H1 (cell line): ENCODE measurements at regions not wholly inside any gene's neighbourhood (a gene's known extent, or its start where the extent isn't known, plus 50 kb on each side); places are given as distances from the start of the nearest gene placed in this dataset.

ENCODE experiments used
- CTCF ChIA-PET: fragments of 300-600 bp; sonication (Branson Sonifier 250); formaldehyde crosslinking; loops from one replicate; lab custom pipeline; 2021; ENCODE audit not compliant: partially characterized antibody; lab: Charles Lee
- POLR2A ChIA-PET: fragments of 300-600 bp; sonication (Branson Sonifier 250); formaldehyde crosslinking; loops from one replicate; lab custom pipeline; 2021; ENCODE audit warnings: inconsistent platforms; ENCODE audit not compliant: partially characterized antibody; lab: Charles Lee
- DNase-seq, 2 experiments: peaks; one replicate each; pipeline versions ENCODE4 v3.0.0 to v3.0.0-alpha.2; 2010 to 2022; ENCODE audit warnings: low spot score in 2 of 2, low read depth in 1 of 2, mixed read lengths in 1 of 2
- FAIRE-seq: peaks from 2 replicates; lab custom pipeline; 2011; peaks lifted over from hg19 to GRCh38; lab: Jason Lieb, UNC
- H2AFZ ChIP-seq: 2 replicates; pipeline ENCODE4 v1.8.1; 2012; ENCODE audit warnings: low read length, inconsistent platforms
- H2AK5ac ChIP-seq: 2 replicates; pipeline ENCODE4 v1.6.1; 2013; ENCODE audit warnings: low read depth, low read length
- H2BK120ac ChIP-seq: replicated peaks from 2 replicates; pipeline ENCODE3; 2013; ENCODE audit warnings: low read depth, low read length, inconsistent platforms
- H2BK12ac ChIP-seq: 2 replicates; pipeline ENCODE4 v1.6.1; 2013; ENCODE audit warnings: low read depth, low read length
- H2BK15ac ChIP-seq: 2 replicates; pipeline ENCODE4 v1.6.1; 2013; ENCODE audit warnings: low read length
- H2BK20ac ChIP-seq: 2 replicates; pipeline ENCODE4 v1.6.1; 2013; ENCODE audit warnings: low read length
- H2BK5ac ChIP-seq: 2 replicates; pipeline ENCODE4 v1.6.1; 2013; ENCODE audit warnings: low read depth, low read length
- H3K14ac ChIP-seq: 2 replicates; pipeline ENCODE4 v1.6.1; 2013; ENCODE audit warnings: inconsistent platforms; ENCODE audit not compliant: insufficient read length
- H3K18ac ChIP-seq: 2 replicates; pipeline ENCODE4 v1.6.1; 2013; ENCODE audit warnings: low read length; ENCODE audit errors: extremely low read depth
- H3K23ac ChIP-seq: 2 replicates; pipeline ENCODE4 v1.6.1; 2013; ENCODE audit warnings: inconsistent platforms; ENCODE audit not compliant: insufficient read length
- H3K23me2 ChIP-seq: 2 replicates; pipeline ENCODE4 v1.6.1; 2013; ENCODE audit warnings: low read depth, low read length
- H3K27ac ChIP-seq: 2 replicates; pipeline ENCODE4 v1.6.1; 2011; ENCODE audit warnings: low read depth, low read length, inconsistent platforms
- H3K27me3 ChIP-seq, 4 experiments: replicated peaks in 1 of 4; 1 replicate in 1 of 4; 2 replicates in 3 of 4; pipeline versions ENCODE4 v1.6.1 to v1.8.1; 2011 to 2013; ENCODE audit warnings: low read length in 3 of 4, mild to moderate bottlenecking in 3 of 4, inconsistent platforms in 2 of 4, mixed read lengths in 2 of 4, moderate library complexity in 1 of 4; ENCODE audit not compliant: control insufficient read depth in 3 of 4, insufficient read depth in 3 of 4; ENCODE audit errors: extremely low read depth in 1 of 4
- H3K36me3 ChIP-seq, 4 experiments: 2 replicates each; pipeline versions ENCODE4 v1.6.1 to v1.8.1; 2011 to 2013; ENCODE audit warnings: mild to moderate bottlenecking in 4 of 4, low read length in 3 of 4, moderate library complexity in 2 of 4, control low read depth in 1 of 4, inconsistent platforms in 1 of 4; ENCODE audit not compliant: insufficient read depth in 4 of 4, control insufficient read depth in 2 of 4
- H3K4ac ChIP-seq: replicated peaks from 2 replicates; pipeline ENCODE3; 2013; ENCODE audit warnings: low read length, low read depth, mixed read lengths, inconsistent platforms; ENCODE audit not compliant: insufficient read length
- H3K4me1 ChIP-seq, 4 experiments: replicated peaks in 1 of 4; 1 replicate in 1 of 4; 2 replicates in 3 of 4; pipeline versions ENCODE4 v1.6.1 to v1.8.1; 2011 to 2013; ENCODE audit warnings: low read length in 3 of 4, inconsistent platforms in 2 of 4, mixed read lengths in 1 of 4; ENCODE audit not compliant: insufficient read depth in 4 of 4, control insufficient read depth in 3 of 4
- H3K4me2 ChIP-seq, 2 experiments: 2 replicates each; pipeline versions ENCODE4 v1.6.1 to v1.8.1; 2011 to 2013; ENCODE audit warnings: low read depth in 2 of 2, low read length in 2 of 2, control low read depth in 1 of 2, inconsistent platforms in 1 of 2, mild to moderate bottlenecking in 1 of 2; ENCODE audit not compliant: insufficient read depth in 1 of 2
- H3K4me3 ChIP-seq, 4 experiments: fragments of 200-600, 300-600 bp in 1 of 4; sonication (generic), shearing (Covaris generic), sonication (Bioruptor Twin) in 1 of 4; 2 replicates each; pipeline versions ENCODE4 v1.5.1 to v1.8.1; 2011 to 2016; ENCODE audit warnings: low read length in 4 of 4, low read depth in 3 of 4, control low read depth in 2 of 4, inconsistent platforms in 2 of 4, mild to moderate bottlenecking in 2 of 4, mixed read lengths in 1 of 4, moderate library complexity in 1 of 4; ENCODE audit not compliant: insufficient read depth in 2 of 4; ENCODE audit errors: extremely low read depth in 1 of 4
- H3K56ac ChIP-seq: replicated peaks from 2 replicates; pipeline ENCODE3; 2013; ENCODE audit warnings: low read depth, mild to moderate bottlenecking, mixed read lengths, low read length, inconsistent platforms; ENCODE audit not compliant: insufficient read length
- H3K79me1 ChIP-seq: 2 replicates; pipeline ENCODE4 v1.6.1; 2013; ENCODE audit warnings: low read depth, low read length, control low read depth
- H3K79me2 ChIP-seq, 2 experiments: 2 replicates each; pipeline versions ENCODE4 v1.6.1 to v1.8.1; 2012 to 2013; ENCODE audit warnings: low read length in 2 of 2, mild to moderate bottlenecking in 2 of 2, inconsistent platforms in 1 of 2; ENCODE audit not compliant: insufficient read depth in 2 of 2, control insufficient read depth in 1 of 2
- H3K9ac ChIP-seq, 4 experiments: replicated peaks in 1 of 4; 1 replicate in 1 of 4; 2 replicates in 3 of 4; pipeline versions ENCODE4 v1.6.1 to v1.8.1; 2011 to 2013; ENCODE audit warnings: low read depth in 3 of 4, low read length in 3 of 4, control low read depth in 2 of 4, mild to moderate bottlenecking in 2 of 4, moderate library complexity in 2 of 4, inconsistent platforms in 1 of 4; ENCODE audit errors: extremely low read depth in 1 of 4
- H3K9me3 ChIP-seq, 2 experiments: 2 replicates each; pipeline versions ENCODE4 v1.6.1 to v1.8.1; 2012 to 2013; ENCODE audit warnings: mild to moderate bottlenecking in 2 of 2, moderate library complexity in 2 of 2, control low read depth in 1 of 2, inconsistent platforms in 1 of 2, low read depth in 1 of 2, low read length in 1 of 2, mixed read lengths in 1 of 2; ENCODE audit not compliant: insufficient read depth in 2 of 2
- H4K20me1 ChIP-seq, 2 experiments: replicated peaks in 1 of 2; 2 replicates each; pipeline versions ENCODE3 to v1.8.1; 2011 to 2013; ENCODE audit warnings: inconsistent platforms in 2 of 2, low read length in 2 of 2, mild to moderate bottlenecking in 1 of 2; ENCODE audit not compliant: insufficient read depth in 2 of 2, control insufficient read depth in 1 of 2
- H4K5ac ChIP-seq: 2 replicates; pipeline ENCODE4 v1.6.1; 2013; ENCODE audit warnings: low read length, low read depth, mixed read lengths, inconsistent platforms; ENCODE audit not compliant: insufficient read length
- H4K8ac ChIP-seq: 2 replicates; pipeline ENCODE4 v1.8.0; 2013; ENCODE audit warnings: mild to moderate bottlenecking, moderate library complexity, low read length, inconsistent platforms; ENCODE audit not compliant: insufficient read depth; ENCODE audit errors: extremely low read depth
- H4K91ac ChIP-seq: replicated peaks from 2 replicates; pipeline ENCODE3; 2013; ENCODE audit warnings: low read length, mixed read lengths, inconsistent platforms; ENCODE audit not compliant: insufficient read length
- ASH2L ChIP-seq: fragments of 200-600, 300-600 bp; sonication (generic); IDR thresholded peaks from one replicate; pipeline ENCODE4 v1.7.1; 2017; ENCODE audit warnings: low read length
- BCL11A ChIP-seq, 2 experiments: IDR thresholded peaks; one replicate each; pipeline ENCODE4 v1.6.1; 2011; ENCODE audit warnings: low read depth in 2 of 2, low read length in 2 of 2, mild to moderate bottlenecking in 2 of 2
- CREB1 ChIP-seq: IDR thresholded peaks from 2 replicates; pipeline ENCODE4 v1.6.1; 2012; ENCODE audit warnings: inconsistent platforms
- HDAC6 ChIP-seq: IDR thresholded peaks from one replicate; pipeline ENCODE4 v1.7.1; 2012; ENCODE audit warnings: low read depth, mild to moderate bottlenecking, inconsistent platforms, low read length, moderate library complexity
- JUND ChIP-seq: IDR thresholded peaks from 2 replicates; pipeline ENCODE4 v1.6.1; 2011; ENCODE audit warnings: mild to moderate bottlenecking, improper control_type of control experiment, low read length
- KDM5A ChIP-seq: fragments of 200-600 bp; IDR thresholded peaks from 2 replicates; pipeline ENCODE4 v1.7.1; 2012; ENCODE audit warnings: mild to moderate bottlenecking, low read length, inconsistent platforms, mixed read lengths
- MAFK ChIP-seq: IDR thresholded peaks from 2 replicates; pipeline ENCODE4 v1.6.1; 2012; ENCODE audit warnings: low read depth, mild to moderate bottlenecking, improper control_type of control experiment, low read length
- NANOG ChIP-seq: IDR thresholded peaks from 2 replicates; pipeline ENCODE4 v1.6.1; 2011; ENCODE audit warnings: low read length, low read depth, mild to moderate bottlenecking, inconsistent platforms; ENCODE audit not compliant: insufficient read depth, poor library complexity, severe bottlenecking
- RXRA ChIP-seq: IDR thresholded peaks from 2 replicates; pipeline ENCODE4 v1.6.1; 2011; ENCODE audit warnings: low read depth, mild to moderate bottlenecking, low read length, moderate library complexity; ENCODE audit not compliant: insufficient read depth
- SIRT6 ChIP-seq: IDR thresholded peaks from one replicate; pipeline ENCODE4 v1.7.1; 2012; ENCODE audit warnings: low read length, inconsistent platforms
- SUZ12 ChIP-seq: fragments of 200-600 bp; sonication (generic); IDR thresholded peaks from 2 replicates; pipeline ENCODE4 v1.6.1; 2012; ENCODE audit warnings: mild to moderate bottlenecking, inconsistent platforms, low read length, moderate library complexity, mixed read lengths
- TAF7 ChIP-seq: optimal IDR thresholded peaks from 2 replicates; pipeline ENCODE3; 2011; ENCODE audit warnings: low read depth, mild to moderate bottlenecking, inconsistent platforms, low read length, moderate library complexity, borderline replicate concordance
- ZNF274 ChIP-seq: IDR thresholded peaks from 2 replicates; pipeline ENCODE4 v1.7.0; 2012; ENCODE audit warnings: low read length, borderline replicate concordance; ENCODE audit errors: extremely low read depth
- WGBS, 2 experiments: shearing (Covaris generic) in 1 of 2; methylation state at CpG; one replicate each; pipeline versions ENCODE4 v1.1.6 to v1.1.7; 2013 to 2015; ENCODE audit warnings: low lambda C conversion rate in 2 of 2, mixed read lengths in 2 of 2, inconsistent platforms in 1 of 2, low coverage in 1 of 2, missing lambda C conversion rate in 1 of 2; ENCODE audit not compliant: insufficient replicate concordance in 2 of 2, insufficient coverage in 1 of 2, insufficient read length in 1 of 2; ENCODE audit errors: extremely low coverage in 1 of 2, missing lambda C conversion rate in 1 of 2; 5-methylcytosine and 5-hydroxymethylcytosine counted together
- TF ChIP-seq, protein P1 (sequence below): IDR thresholded peaks from 2 replicates; pipeline ENCODE4 v1.6.1; 2011; ENCODE audit warnings: low read length, improper control_type of control experiment

DNA sequence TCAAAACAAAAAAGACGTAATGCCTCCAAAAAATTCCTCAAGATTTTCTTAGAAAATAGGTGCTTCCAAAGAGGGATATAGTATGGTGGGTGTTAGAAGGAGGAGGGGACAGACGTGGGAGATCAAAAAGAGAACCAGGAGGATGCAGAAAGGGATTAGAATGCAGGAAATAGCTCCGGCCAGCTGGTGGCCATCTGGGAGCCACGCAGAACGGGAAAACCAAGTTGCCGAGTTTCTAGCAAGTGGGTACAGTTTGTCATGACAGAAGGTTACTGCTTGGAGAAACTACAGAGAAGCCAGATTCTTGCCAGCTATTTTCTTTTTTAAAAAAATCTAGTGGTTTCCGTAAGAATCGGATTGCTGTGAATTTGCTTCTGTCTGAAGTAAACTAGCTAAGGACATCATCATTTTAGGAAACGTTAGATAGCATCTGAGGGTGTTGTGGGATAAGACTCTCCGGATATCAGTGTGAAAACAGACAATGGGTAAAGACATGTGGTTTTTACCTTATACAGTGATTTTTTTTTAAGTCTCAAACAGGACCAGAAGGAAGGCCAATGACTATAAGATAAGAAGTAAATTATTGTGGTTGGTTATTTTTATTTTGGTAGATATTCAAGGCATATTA is 104.9 kb downstream of the HSPH1 start:
- H3K4me2 ChIP-seq: no peak overlapping the region
- no peak for TF ChIP-seq MAFK
- no peak for TF ChIP-seq RXRA
- TF ChIP-seq SUZ12: no peak
- TF ChIP-seq CREB1: no peak
- no peak for TF ChIP-seq ASH2L
- TF ChIP-seq JUND: no peak
- TF ChIP-seq, protein P1, sequence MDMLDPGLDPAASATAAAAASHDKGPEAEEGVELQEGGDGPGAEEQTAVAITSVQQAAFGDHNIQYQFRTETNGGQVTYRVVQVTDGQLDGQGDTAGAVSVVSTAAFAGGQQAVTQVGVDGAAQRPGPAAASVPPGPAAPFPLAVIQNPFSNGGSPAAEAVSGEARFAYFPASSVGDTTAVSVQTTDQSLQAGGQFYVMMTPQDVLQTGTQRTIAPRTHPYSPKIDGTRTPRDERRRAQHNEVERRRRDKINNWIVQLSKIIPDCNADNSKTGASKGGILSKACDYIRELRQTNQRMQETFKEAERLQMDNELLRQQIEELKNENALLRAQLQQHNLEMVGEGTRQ: no peak
- no peak for TF ChIP-seq NANOG
- TF ChIP-seq KDM5A: no peak
- TF ChIP-seq ZNF274: no peak
- no peak for TF ChIP-seq SIRT6
- no peak for TF ChIP-seq HDAC6
- TF ChIP-seq TAF7: no peak
- TF ChIP-seq BCL11A (IDR thresholded peaks at IDR 0.05; ENCODE audit: low read depth in 2 of 2, low read length in 2 of 2): no peak

More for the DNA sequence above, 104.9 kb downstream of the HSPH1 start:
- Histone ChIP-seq H3K79me2 (no peaks in the 10 kb centered on the region), H2BK15ac (no peak overlapping the region), H3K18ac (no peak overlapping the region), H3K27me3 (no peaks in the 10 kb centered on the region; a peak in 1 of 7 replicates), H3K9me3 (no peaks in the 10 kb centered on the region), H2AFZ (no peak overlapping the region), H3K27ac (no peak overlapping the region), H3K36me3 (no peaks in the 10 kb centered on the region), H3K4me1 (no peaks in the 10 kb centered on the region), H2BK20ac (no peak overlapping the region), H3K79me1 (no peaks in the 10 kb centered on the region), H2BK120ac (no peak overlapping the region), H2BK5ac (no peak overlapping the region), H3K23ac (no peak overlapping the region), H3K4me3 (no peak overlapping the region), H3K56ac (no peak overlapping the region), H3K9ac (no peak overlapping the region), H4K20me1 (no peaks in the 10 kb centered on the region), H2AK5ac (no peak overlapping the region), H3K14ac (no peak overlapping the region), H3K4ac (no peak overlapping the region), H4K91ac (no peak overlapping the region), H2BK12ac (no peak overlapping the region), H3K23me2 (peaks cover 2% of the 10 kb centered on the region; the same call in 1 of the 2 replicates), H4K8ac (no peak overlapping the region), H4K5ac (no peak overlapping the region)
- WGBS, 2 experiments: 77% methylated on average over 10 of the region's 10 CpGs; no CpG with 5 or more reads in 1 of the 2 experiments
- POLR2A ChIA-PET: no interaction called here
- CTCF ChIA-PET: interaction anchor here (0.6 to 1.8 kb wide), 7 partner anchors 12 to 1594 kb away, joined by 3 to 13 read pairs (median 4); no protein-coding TSS in a partner anchor
- DNase-seq (no peak), FAIRE-seq (no peak)
